ENCODE measurements at regions not wholly inside any gene's neighbourhood (a gene's known extent, or its start where the extent isn't known, plus 50 kb on each side); places are given as distances from the start of the nearest gene placed in this dataset.

- no peak overlapping the region for H3K4me3 ChIP-seq (ENCODE audit: low read depth in 1 of 3, low read length in 3 of 3)
- no peaks in the 10 kb centered on the region for H3K27me3 ChIP-seq (ENCODE audit: control insufficient read depth in 4 of 4, insufficient read depth in 4 of 4, low read length in 3 of 4)
- peaks cover 0 to 7% (median 1%) of the 10 kb centered on the region in 4 donors for H3K9me3 ChIP-seq (ENCODE audit: control insufficient read depth in 4 of 4, low read length in 3 of 4)
- H3K4me1 ChIP-seq (ENCODE audit: control insufficient read depth in 4 of 4, insufficient read depth in 4 of 4, low read length in 3 of 4) = no peaks in the 10 kb centered on the region
- H3K36me3 ChIP-seq (ENCODE audit: control insufficient read depth in 4 of 4, insufficient read depth in 3 of 4, low read depth in 1 of 4, low read length in 3 of 4) = peaks cover 0 to 3% (median 0%) of the 10 kb centered on the region in 4 donors
- TF ChIP-seq YY1 (IDR thresholded peaks at IDR 0.05) = no peak
- TF ChIP-seq ZBTB33 (IDR thresholded peaks at IDR 0.05) = no peak
- no peak for TF ChIP-seq CTCF (IDR thresholded peaks at IDR 0.05; ENCODE audit: low read depth, low read length, missing input control)
- no peak for TF ChIP-seq FOXA1 (IDR thresholded peaks at IDR 0.05)
- TF ChIP-seq RAD21 (IDR thresholded peaks at IDR 0.05) = no peak
- no peak for TF ChIP-seq FOXA2 (IDR thresholded peaks at IDR 0.05)
- no peak for TF ChIP-seq JUND (IDR thresholded peaks at IDR 0.05)
- TF ChIP-seq, protein P1, sequence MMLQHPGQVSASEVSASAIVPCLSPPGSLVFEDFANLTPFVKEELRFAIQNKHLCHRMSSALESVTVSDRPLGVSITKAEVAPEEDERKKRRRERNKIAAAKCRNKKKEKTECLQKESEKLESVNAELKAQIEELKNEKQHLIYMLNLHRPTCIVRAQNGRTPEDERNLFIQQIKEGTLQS (IDR thresholded peaks at IDR 0.05) = no peak
- TF ChIP-seq, protein P2, sequence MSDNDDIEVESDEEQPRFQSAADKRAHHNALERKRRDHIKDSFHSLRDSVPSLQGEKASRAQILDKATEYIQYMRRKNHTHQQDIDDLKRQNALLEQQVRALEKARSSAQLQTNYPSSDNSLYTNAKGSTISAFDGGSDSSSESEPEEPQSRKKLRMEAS (IDR thresholded peaks at IDR 0.05) = no peak
- TF ChIP-seq TAF1 (conservative IDR thresholded peaks at IDR 0.05) = no peak
- no peak for TF ChIP-seq NR2F2 (IDR thresholded peaks at IDR 0.05)
- H3K27ac ChIP-seq (ENCODE audit: low read depth in 1 of 2, low read length in 2 of 2) = no peak overlapping the region
- no peak for DNase-seq (ENCODE audit: low spot score)
- 96% methylated on average over 7 of the region's 7 CpGs for WGBS
- H3K9ac ChIP-seq (ENCODE audit: low read depth in 1 of 2, low read length in 2 of 2) = no peak overlapping the region
Measured at GRCh38 chr5:154669402-154669801, 85.8 kb upstream of the LARP1 start.

DNA sequence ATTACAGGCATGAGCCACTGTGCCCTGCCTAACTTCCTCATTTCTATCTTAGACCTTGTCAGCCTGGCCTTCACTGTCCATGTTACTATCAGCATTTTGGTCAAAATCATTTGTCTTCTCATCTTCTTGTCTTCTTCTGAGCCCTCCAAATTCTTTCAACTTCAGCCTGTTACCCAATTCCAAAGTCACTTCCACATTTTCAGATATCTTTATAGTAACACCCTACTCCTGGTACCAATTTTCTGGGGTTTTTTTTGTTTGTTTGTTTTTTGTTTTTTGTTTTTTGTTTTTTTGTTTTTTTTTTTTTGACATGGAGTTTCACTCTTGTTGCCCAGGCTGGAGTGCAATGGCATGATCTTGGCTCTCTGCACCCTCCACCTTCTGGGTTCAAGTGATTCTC is 90.3 kb upstream of the LARP1 start:
- TF ChIP-seq ZBTB33 (IDR thresholded peaks at IDR 0.05) (no peak), RAD21 (IDR thresholded peaks at IDR 0.05) (no peak), JUND (IDR thresholded peaks at IDR 0.05) (no peak), FOXA2 (IDR thresholded peaks at IDR 0.05) (no peak), HNF4G (IDR thresholded peaks at IDR 0.05) (no peak), NR2F2 (IDR thresholded peaks at IDR 0.05) (no peak), CTCF (IDR thresholded peaks at IDR 0.05; ENCODE audit: low read depth, low read length, missing input control) (no peak), SP1 (IDR thresholded peaks at IDR 0.05) (no peak), TAF1 (conservative IDR thresholded peaks at IDR 0.05) (no peak), EGR1 (IDR thresholded peaks at IDR 0.05; ENCODE audit: low read depth in 2 of 2) (no peak), HNF4A (conservative IDR thresholded peaks at IDR 0.05) (no peak), FOXA1 (IDR thresholded peaks at IDR 0.05) (no peak), GABPA (IDR thresholded peaks at IDR 0.05 in 1 of 2, conservative IDR thresholded peaks at IDR 0.05 in 1 of 2) (no peak), RXRA (IDR thresholded peaks at IDR 0.05) (no peak), YY1 (IDR thresholded peaks at IDR 0.05) (no peak)
- TF ChIP-seq, protein P3, sequence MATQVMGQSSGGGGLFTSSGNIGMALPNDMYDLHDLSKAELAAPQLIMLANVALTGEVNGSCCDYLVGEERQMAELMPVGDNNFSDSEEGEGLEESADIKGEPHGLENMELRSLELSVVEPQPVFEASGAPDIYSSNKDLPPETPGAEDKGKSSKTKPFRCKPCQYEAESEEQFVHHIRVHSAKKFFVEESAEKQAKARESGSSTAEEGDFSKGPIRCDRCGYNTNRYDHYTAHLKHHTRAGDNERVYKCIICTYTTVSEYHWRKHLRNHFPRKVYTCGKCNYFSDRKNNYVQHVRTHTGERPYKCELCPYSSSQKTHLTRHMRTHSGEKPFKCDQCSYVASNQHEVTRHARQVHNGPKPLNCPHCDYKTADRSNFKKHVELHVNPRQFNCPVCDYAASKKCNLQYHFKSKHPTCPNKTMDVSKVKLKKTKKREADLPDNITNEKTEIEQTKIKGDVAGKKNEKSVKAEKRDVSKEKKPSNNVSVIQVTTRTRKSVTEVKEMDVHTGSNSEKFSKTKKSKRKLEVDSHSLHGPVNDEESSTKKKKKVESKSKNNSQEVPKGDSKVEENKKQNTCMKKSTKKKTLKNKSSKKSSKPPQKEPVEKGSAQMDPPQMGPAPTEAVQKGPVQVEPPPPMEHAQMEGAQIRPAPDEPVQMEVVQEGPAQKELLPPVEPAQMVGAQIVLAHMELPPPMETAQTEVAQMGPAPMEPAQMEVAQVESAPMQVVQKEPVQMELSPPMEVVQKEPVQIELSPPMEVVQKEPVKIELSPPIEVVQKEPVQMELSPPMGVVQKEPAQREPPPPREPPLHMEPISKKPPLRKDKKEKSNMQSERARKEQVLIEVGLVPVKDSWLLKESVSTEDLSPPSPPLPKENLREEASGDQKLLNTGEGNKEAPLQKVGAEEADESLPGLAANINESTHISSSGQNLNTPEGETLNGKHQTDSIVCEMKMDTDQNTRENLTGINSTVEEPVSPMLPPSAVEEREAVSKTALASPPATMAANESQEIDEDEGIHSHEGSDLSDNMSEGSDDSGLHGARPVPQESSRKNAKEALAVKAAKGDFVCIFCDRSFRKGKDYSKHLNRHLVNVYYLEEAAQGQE (IDR thresholded peaks at IDR 0.05) = no peak
- TF ChIP-seq, protein P1 (IDR thresholded peaks at IDR 0.05) = no peak
- TF ChIP-seq, protein P2 (IDR thresholded peaks at IDR 0.05) = no peak
- no peak overlapping the region for H3K4me3 ChIP-seq (ENCODE audit: low read depth in 1 of 3, low read length in 3 of 3)
- no peaks in the 10 kb centered on the region for H3K27me3 ChIP-seq (ENCODE audit: control insufficient read depth in 4 of 4, insufficient read depth in 4 of 4, low read length in 3 of 4)
- H3K9ac ChIP-seq (ENCODE audit: low read depth in 1 of 2, low read length in 2 of 2) = no peak overlapping the region
- peaks cover 0 to 3% (median 0%) of the 10 kb centered on the region in 4 donors for H3K36me3 ChIP-seq (ENCODE audit: control insufficient read depth in 4 of 4, insufficient read depth in 3 of 4, low read depth in 1 of 4, low read length in 3 of 4)
- no peak overlapping the region for H3K27ac ChIP-seq (ENCODE audit: low read depth in 1 of 2, low read length in 2 of 2)
- H3K4me1 ChIP-seq (ENCODE audit: control insufficient read depth in 4 of 4, insufficient read depth in 4 of 4, low read length in 3 of 4) = no peaks in the 10 kb centered on the region
- peaks cover 0 to 11% (median 1%) of the 10 kb centered on the region in 4 donors for H3K9me3 ChIP-seq (ENCODE audit: control insufficient read depth in 4 of 4, low read length in 3 of 4)
- DNase-seq (ENCODE audit: low spot score) = no peak

Measured in liver (tissue), 8 donors.